HPDE6-E6E7 (cell line): ENCODE measurements at regions not wholly inside any gene's neighbourhood (a gene's known extent, or its start where the extent isn't known, plus 50 kb on each side); places are given as distances from the start of the nearest gene placed in this dataset.

Source experiments
- DNase-seq: peaks from one replicate; pipeline ENCODE4 v3.0.0; 2011; ENCODE audit warnings: missing footprints; ENCODE audit errors: extremely low spot score

GRCh38 chr1:57494530-57495079 lies 70.7 kb upstream of the DAB1 start:
- no peak for DNase-seq

GRCh38 chr1:57492586-57493226 lies 68.8 kb upstream of the DAB1 start:
- no peak for DNase-seq

GRCh38 chr1:57489358-57490036 lies 65.6 kb upstream of the DAB1 start:
- DNase-seq, result no peak

- no peak for DNase-seq
Observed at GRCh38 chr1:57485643-57486042, 61.8 kb upstream of the DAB1 start.

GRCh38 chr1:57483954-57484353 lies 60.1 kb upstream of the DAB1 start:
- DNase-seq, result no peak

- no peak for DNase-seq
Observed at GRCh38 chr1:57479471-57479870, 55.6 kb upstream of the DAB1 start.

- DNase-seq, result no peak
Observed at GRCh38 chr1:57475366-57475765, 51.5 kb upstream of the DAB1 start.

GRCh38 chr1:57474137-57474750 lies 50.4 kb upstream of the DAB1 start:
- DNase-seq, result no peak
